ENCODE measurements at regions not wholly inside any gene's neighbourhood (a gene's known extent, or its start where the extent isn't known, plus 50 kb on each side); places are given as distances from the start of the nearest gene placed in this dataset.

GRCh38 chr13:109941951-109942350, 155.6 kb upstream of the IRS2 start:
- Histone ChIP-seq H4K20me1 (replicated peaks in 1 of 2; ENCODE audit: control insufficient read depth in 1 of 2, insufficient read depth in 2 of 2, low read length in 2 of 2) (no peaks in the 10 kb centered on the region), H4K91ac (replicated peaks; ENCODE audit: insufficient read length, low read length) (no peak overlapping the region), H2BK12ac (ENCODE audit: low read depth, low read length) (no peak overlapping the region), H3K79me2 (ENCODE audit: control insufficient read depth in 1 of 2, insufficient read depth in 2 of 2, low read length in 2 of 2) (no peaks in the 10 kb centered on the region), H2BK15ac (ENCODE audit: low read length) (no peak overlapping the region), H3K4ac (replicated peaks; ENCODE audit: insufficient read length, low read depth, low read length) (no peak overlapping the region), H3K18ac (ENCODE audit: extremely low read depth, low read length) (no peak overlapping the region), H2BK20ac (ENCODE audit: low read length) (no peak overlapping the region), H3K23me2 (ENCODE audit: low read depth, low read length) (no peaks in the 10 kb centered on the region), H3K56ac (replicated peaks; ENCODE audit: insufficient read length, low read depth, low read length) (no peak overlapping the region), H2BK5ac (ENCODE audit: low read depth, low read length) (no peak overlapping the region), H3K4me1 (replicated peaks in 1 of 4; ENCODE audit: control insufficient read depth in 3 of 4, insufficient read depth in 4 of 4, low read length in 3 of 4) (no peaks in the 10 kb centered on the region), H2AFZ (ENCODE audit: low read length) (no peak overlapping the region), H3K14ac (ENCODE audit: insufficient read length) (no peak overlapping the region), H3K36me3 (ENCODE audit: control insufficient read depth in 2 of 4, insufficient read depth in 4 of 4, low read length in 3 of 4) (no peaks in the 10 kb centered on the region), H2AK5ac (ENCODE audit: low read depth, low read length) (no peak overlapping the region), H3K4me3 (ENCODE audit: extremely low read depth in 1 of 4, insufficient read depth in 2 of 4, low read depth in 3 of 4, low read length in 4 of 4) (no peak overlapping the region), H3K27me3 (replicated peaks in 1 of 4; ENCODE audit: control insufficient read depth in 3 of 4, extremely low read depth in 1 of 4, insufficient read depth in 3 of 4, low read length in 3 of 4) (no peaks in the 10 kb centered on the region), H3K4me2 (ENCODE audit: insufficient read depth in 1 of 2, low read depth in 2 of 2, low read length in 2 of 2) (no peak overlapping the region), H3K9ac (replicated peaks in 1 of 4; ENCODE audit: extremely low read depth in 1 of 4, low read depth in 3 of 4, low read length in 3 of 4) (no peak overlapping the region), H3K23ac (ENCODE audit: insufficient read length) (no peak overlapping the region), H2BK120ac (replicated peaks; ENCODE audit: low read depth, low read length) (no peak overlapping the region), H4K8ac (ENCODE audit: extremely low read depth, insufficient read depth, low read length) (no peak overlapping the region), H3K27ac (ENCODE audit: low read depth, low read length) (no peak overlapping the region), H3K79me1 (ENCODE audit: low read depth, low read length) (no peaks in the 10 kb centered on the region), H3K9me3 (ENCODE audit: insufficient read depth in 2 of 2, low read depth in 1 of 2, low read length in 1 of 2) (no peaks in the 10 kb centered on the region; a peak in 1 of 4 replicates), H4K5ac (ENCODE audit: insufficient read length, low read depth, low read length) (no peak overlapping the region)
- ChIA-PET CTCF (ENCODE audit: partially characterized antibody) (interaction anchor here (0.5 to 0.7 kb wide), 2 partner anchors 73 to 791 kb away, joined by 3 to 4 read pairs; no protein-coding TSS in a partner anchor), POLR2A (ENCODE audit: partially characterized antibody) (no interaction called here)
- DNase-seq (ENCODE audit: low read depth in 1 of 2, low spot score in 2 of 2), result no peak
- TF ChIP-seq HDAC6 (IDR thresholded peaks at IDR 0.05; ENCODE audit: low read depth, low read length) (no peak), ZNF274 (IDR thresholded peaks at IDR 0.05; ENCODE audit: borderline replicate concordance, extremely low read depth, low read length) (no peak), SAP30 (IDR thresholded peaks at IDR 0.05; ENCODE audit: insufficient read depth, insufficient replicate concordance, low read length) (no peak), GTF2F1 (IDR thresholded peaks at IDR 0.05; ENCODE audit: borderline replicate concordance, low read depth, low read length) (no peak), CEBPB (IDR thresholded peaks at IDR 0.05; ENCODE audit: low read depth, low read length) (peak; percentile 68; the same call in 1 of the 2 replicates), USF2 (IDR thresholded peaks at IDR 0.05; ENCODE audit: low read length) (no peak)
- 90% methylated on average over 7 of the region's 7 CpGs; no CpG with 5 or more reads in 1 of the 2 experiments for WGBS, 2 experiments (ENCODE audit: extremely low coverage in 1 of 2, insufficient coverage in 1 of 2, insufficient read length in 1 of 2, insufficient replicate concordance in 2 of 2, low coverage in 1 of 2, low lambda C conversion rate in 2 of 2, missing lambda C conversion rate in 1 of 2)
- no peak for FAIRE-seq

Data from H1 (cell line).